HepG2 (cell line): ENCODE measurements at regions not wholly inside any gene's neighbourhood (a gene's known extent, or its start where the extent isn't known, plus 50 kb on each side); places are given as distances from the start of the nearest gene placed in this dataset.

Experiments
- ARID3A ChIP-seq: IDR thresholded peaks from 2 replicates; pipeline ENCODE4 v1.6.1; 2012; ENCODE audit warnings: low read depth, low read length, improper control_type of control experiment
- ATM ChIP-seq: fragments of 450-650 bp; IDR thresholded peaks from 2 replicates; pipeline ENCODE4 v1.7.1; 2017; ENCODE audit warnings: mild to moderate bottlenecking, borderline replicate concordance
- CREB1 ChIP-seq, 2 experiments: fragments of 450-650 bp in 1 of 2; IDR thresholded peaks; 2 replicates each; pipeline ENCODE4 v1.6.1; 2016 to 2017; ENCODE audit warnings: control low read depth in 1 of 2, mild to moderate bottlenecking in 1 of 2, missing compliant biosample characterization in 1 of 2, missing genetic modification characterization in 1 of 2
- FOXA1 ChIP-seq, 2 experiments: fragments of 450-650 bp in 1 of 2; sonication (generic) in 1 of 2; formaldehyde crosslinking in 1 of 2; IDR thresholded peaks; 2 replicates each; pipeline versions ENCODE4 v1.4.0 to v1.6.1; 2016 to 2020; ENCODE audit warnings: missing genetic modification reagents in 1 of 2
- IKZF1 ChIP-seq: fragments of 450-650 bp; IDR thresholded peaks from 2 replicates; pipeline ENCODE4 v1.7.1; 2016
- IRF1 ChIP-seq: sonication (generic); formaldehyde crosslinking; IDR thresholded peaks from 2 replicates; pipeline ENCODE4 v1.4.0; 2020; ENCODE audit warnings: low read depth, mild to moderate bottlenecking, missing genetic modification reagents
- KDM4B ChIP-seq: sonication (generic); formaldehyde crosslinking; IDR thresholded peaks from 2 replicates; pipeline ENCODE4 v1.4.0; 2020; ENCODE audit warnings: missing genetic modification reagents
- KLF16 ChIP-seq, 2 experiments: sonication (generic) in 1 of 2; formaldehyde crosslinking in 1 of 2; IDR thresholded peaks; 2 replicates each; pipeline versions ENCODE4 v1.6.1 to v1.8.0; 2016 to 2023; ENCODE audit warnings: missing genetic modification reagents in 2 of 2, missing compliant biosample characterization in 1 of 2
- NFYB ChIP-seq: sonication (generic); formaldehyde crosslinking; IDR thresholded peaks from 2 replicates; pipeline ENCODE4 v1.4.0; 2020; ENCODE audit warnings: missing genetic modification reagents
- PHB2 ChIP-seq: fragments of 450-650 bp; IDR thresholded peaks from 2 replicates; pipeline ENCODE4 v1.6.1; 2018; ENCODE audit not compliant: partially characterized antibody
- PRPF4 ChIP-seq: fragments of 200-400 bp; formaldehyde crosslinking; IDR thresholded peaks from 2 replicates; pipeline ENCODE4 v1.6.1; 2016; ENCODE audit warnings: low read length, low read depth; ENCODE audit not compliant: poor library complexity, severe bottlenecking
- SOX6 ChIP-seq, 2 experiments: fragments of 450-650 bp in 1 of 2; sonication (generic) in 1 of 2; formaldehyde crosslinking in 1 of 2; IDR thresholded peaks; 2 replicates each; pipeline versions ENCODE4 v1.4.0 to v1.6.1; 2017 to 2020; ENCODE audit warnings: antibody characterized with exemption in 1 of 2, mild to moderate bottlenecking in 1 of 2, missing genetic modification reagents in 1 of 2
- U2AF2 ChIP-seq: fragments of 200-400 bp; formaldehyde crosslinking; IDR thresholded peaks from 2 replicates; pipeline ENCODE4 v1.6.1; 2017; ENCODE audit warnings: low read depth, mild to moderate bottlenecking, low read length
- YEATS4 ChIP-seq: sonication (generic); formaldehyde crosslinking; IDR thresholded peaks from 2 replicates; pipeline ENCODE4 v1.4.0; 2020; ENCODE audit warnings: missing genetic modification reagents, borderline replicate concordance
- ZNF224 ChIP-seq: sonication (generic); formaldehyde crosslinking; IDR thresholded peaks from 2 replicates; pipeline ENCODE4 v1.5.0; 2020; ENCODE audit warnings: mild to moderate bottlenecking, missing genetic modification reagents
- ZNF256 ChIP-seq: sonication (generic); formaldehyde crosslinking; conservative IDR thresholded peaks from 2 replicates; pipeline ENCODE4 v1.4.0; 2020; ENCODE audit warnings: missing genetic modification reagents
- ZNF670 ChIP-seq: sonication (generic); formaldehyde crosslinking; IDR thresholded peaks from 2 replicates; pipeline ENCODE4 v1.8.0; 2022; ENCODE audit warnings: mild to moderate bottlenecking, missing genetic modification reagents, borderline replicate concordance
- ZNF713 ChIP-seq: sonication (generic); formaldehyde crosslinking; IDR thresholded peaks from 2 replicates; pipeline ENCODE4 v1.4.0; 2020; ENCODE audit warnings: mild to moderate bottlenecking, missing genetic modification reagents
- ZNF720 ChIP-seq: sonication (generic); formaldehyde crosslinking; IDR thresholded peaks from 2 replicates; pipeline ENCODE4 v1.4.0; 2020; ENCODE audit warnings: missing genetic modification reagents
- ZNF746 ChIP-seq: sonication (generic); formaldehyde crosslinking; IDR thresholded peaks from 2 replicates; pipeline ENCODE4 v1.8.0; 2022; ENCODE audit warnings: mild to moderate bottlenecking, missing genetic modification reagents
- ZNF768 ChIP-seq: sonication (generic); formaldehyde crosslinking; IDR thresholded peaks from 2 replicates; pipeline ENCODE4 v1.4.0; 2020; ENCODE audit warnings: missing genetic modification reagents
- ZSCAN5A ChIP-seq: sonication (generic); formaldehyde crosslinking; IDR thresholded peaks from 2 replicates; pipeline ENCODE4 v1.8.0; 2022; ENCODE audit warnings: mild to moderate bottlenecking, missing genetic modification reagents, borderline replicate concordance
- TF ChIP-seq, protein P1 (sequence below): sonication (generic); formaldehyde crosslinking; IDR thresholded peaks from 2 replicates; pipeline ENCODE4 v1.4.0; 2020; ENCODE audit warnings: missing genetic modification reagents, mild to moderate bottlenecking, borderline replicate concordance
- TF ChIP-seq, protein P2 (sequence below): sonication (generic); formaldehyde crosslinking; IDR thresholded peaks from 2 replicates; pipeline ENCODE4 v1.5.0; 2020; ENCODE audit warnings: missing genetic modification reagents

- TF ChIP-seq, protein P1, sequence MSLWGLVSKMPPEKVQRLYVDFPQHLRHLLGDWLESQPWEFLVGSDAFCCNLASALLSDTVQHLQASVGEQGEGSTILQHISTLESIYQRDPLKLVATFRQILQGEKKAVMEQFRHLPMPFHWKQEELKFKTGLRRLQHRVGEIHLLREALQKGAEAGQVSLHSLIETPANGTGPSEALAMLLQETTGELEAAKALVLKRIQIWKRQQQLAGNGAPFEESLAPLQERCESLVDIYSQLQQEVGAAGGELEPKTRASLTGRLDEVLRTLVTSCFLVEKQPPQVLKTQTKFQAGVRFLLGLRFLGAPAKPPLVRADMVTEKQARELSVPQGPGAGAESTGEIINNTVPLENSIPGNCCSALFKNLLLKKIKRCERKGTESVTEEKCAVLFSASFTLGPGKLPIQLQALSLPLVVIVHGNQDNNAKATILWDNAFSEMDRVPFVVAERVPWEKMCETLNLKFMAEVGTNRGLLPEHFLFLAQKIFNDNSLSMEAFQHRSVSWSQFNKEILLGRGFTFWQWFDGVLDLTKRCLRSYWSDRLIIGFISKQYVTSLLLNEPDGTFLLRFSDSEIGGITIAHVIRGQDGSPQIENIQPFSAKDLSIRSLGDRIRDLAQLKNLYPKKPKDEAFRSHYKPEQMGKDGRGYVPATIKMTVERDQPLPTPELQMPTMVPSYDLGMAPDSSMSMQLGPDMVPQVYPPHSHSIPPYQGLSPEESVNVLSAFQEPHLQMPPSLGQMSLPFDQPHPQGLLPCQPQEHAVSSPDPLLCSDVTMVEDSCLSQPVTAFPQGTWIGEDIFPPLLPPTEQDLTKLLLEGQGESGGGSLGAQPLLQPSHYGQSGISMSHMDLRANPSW (CRISPR knock-in tag): no peak
- TF ChIP-seq SOX6 (IDR thresholded peaks at IDR 0.05) (peak; percentile 95), SOX6 (CRISPR knock-in tag; IDR thresholded peaks at IDR 0.05) (no peak), KLF16 (CRISPR knock-in tag; IDR thresholded peaks at IDR 0.05) (no peak), KDM4B (CRISPR knock-in tag) (no peak), YEATS4 (CRISPR knock-in tag) (no peak), ZNF670 (CRISPR knock-in tag) (no peak), ARID3A (no peak), CREB1 (IDR thresholded peaks at IDR 0.05) (peak; percentile 37; the same call in 1 of the 2 replicates), CREB1 (CRISPR knock-in tag; IDR thresholded peaks at IDR 0.05) (no peak), FOXA1 (IDR thresholded peaks at IDR 0.05) (peak; percentile 50; the same call in 1 of the 2 replicates), FOXA1 (CRISPR knock-in tag; IDR thresholded peaks at IDR 0.05) (no peak), PRPF4 (no peak), NFYB (CRISPR knock-in tag) (no peak), U2AF2 (no peak), ZNF713 (CRISPR knock-in tag) (no peak), ATM (peak; percentile 82; the same call in 1 of the 2 replicates), IKZF1 (0 out of 2 replicates have a peak, but pooled peaks have one; percentile 97), ZNF768 (CRISPR knock-in tag) (no peak), PHB2 (peak; percentile 74), ZNF224 (CRISPR knock-in tag) (no peak), ZNF256 (CRISPR knock-in tag) (no peak), IRF1 (CRISPR knock-in tag) (no peak), ZSCAN5A (CRISPR knock-in tag) (no peak), ZNF720 (CRISPR knock-in tag) (no peak), ZNF746 (CRISPR knock-in tag) (no peak)
- TF ChIP-seq, protein P2, sequence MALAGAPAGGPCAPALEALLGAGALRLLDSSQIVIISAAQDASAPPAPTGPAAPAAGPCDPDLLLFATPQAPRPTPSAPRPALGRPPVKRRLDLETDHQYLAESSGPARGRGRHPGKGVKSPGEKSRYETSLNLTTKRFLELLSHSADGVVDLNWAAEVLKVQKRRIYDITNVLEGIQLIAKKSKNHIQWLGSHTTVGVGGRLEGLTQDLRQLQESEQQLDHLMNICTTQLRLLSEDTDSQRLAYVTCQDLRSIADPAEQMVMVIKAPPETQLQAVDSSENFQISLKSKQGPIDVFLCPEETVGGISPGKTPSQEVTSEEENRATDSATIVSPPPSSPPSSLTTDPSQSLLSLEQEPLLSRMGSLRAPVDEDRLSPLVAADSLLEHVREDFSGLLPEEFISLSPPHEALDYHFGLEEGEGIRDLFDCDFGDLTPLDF (CRISPR knock-in tag): no peak
Observed at GRCh38 chr20:61173267-61173666, 78.8 kb upstream of the CDH4 start (continued).
